ENCODE measurements at regions not wholly inside any gene's neighbourhood (a gene's known extent, or its start where the extent isn't known, plus 50 kb on each side); places are given as distances from the start of the nearest gene placed in this dataset.

DNA sequence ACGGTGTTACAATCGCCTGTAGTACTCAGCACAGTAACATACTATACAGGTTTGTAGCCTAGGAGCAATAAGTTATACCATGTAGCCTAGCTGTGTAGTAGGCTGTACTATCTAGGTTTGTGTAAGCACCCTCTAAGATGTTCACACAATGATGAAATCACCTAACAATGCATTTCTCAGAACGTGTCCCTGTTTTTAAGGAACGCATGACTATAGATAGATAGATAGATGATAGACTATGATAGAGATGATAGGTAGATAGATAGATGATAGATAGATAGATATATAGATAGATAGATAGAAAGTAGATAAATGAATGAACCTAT is 203.9 kb downstream of the FAM76B start:
- TF ChIP-seq CTCF (IDR thresholded peaks at IDR 0.05) (no peak), POLR2AphosphoS5 (IDR thresholded peaks at IDR 0.05; ENCODE audit: low read depth, low read length) (no peak)

Measured in Panc1 (cell line).